Adrenal gland (tissue), 5 donors: ENCODE measurements at regions not wholly inside any gene's neighbourhood (a gene's known extent, or its start where the extent isn't known, plus 50 kb on each side); places are given as distances from the start of the nearest gene placed in this dataset.

Source experiments
- CTCF ChIP-seq, 6 experiments: fragments of 450-650 bp in 4 of 6; fragments of 200-600 bp in 2 of 6; sonication (generic) in 1 of 6; IDR thresholded peaks; 1 replicate in 5 of 6; 2 replicates in 1 of 6; pipeline versions ENCODE4 v1.5.1 to v1.8.0; 2016 to 2021; ENCODE audit warnings: antibody characterized with exemption in 6 of 6, mild to moderate bottlenecking in 2 of 6, moderate library complexity in 1 of 6
- POLR2A ChIP-seq, 2 donors: fragments of 450-650 bp; IDR thresholded peaks; one replicate each; pipeline ENCODE4 v1.6.1; 2017; ENCODE audit warnings: antibody characterized with exemption in 2 of 2, mild to moderate bottlenecking in 2 of 2, moderate library complexity in 1 of 2
- donor health status: DM: no; HTN: no; CAD: no.

GRCh38 chr5:27590503-27590902, 552.1 kb upstream of the CDH9 start:
- no peak for TF ChIP-seq CTCF (IDR thresholded peaks at IDR 0.05)
- no peak for TF ChIP-seq POLR2A (IDR thresholded peaks at IDR 0.05)
